Cardiac fibroblast (primary cell): ENCODE measurements at regions not wholly inside any gene's neighbourhood (a gene's known extent, or its start where the extent isn't known, plus 50 kb on each side); places are given as distances from the start of the nearest gene placed in this dataset.
A peak's percentile ranks its signal among the peaks of the same experiment; 100 is the strongest.

ENCODE experiments used
- DNase-seq, 2 donors: peaks; one replicate each; pipeline versions ENCODE4 v3.0.0 to v3.0.0-alpha.2; 2010; ENCODE audit warnings: low read depth in 2 of 2
- H3K4me3 ChIP-seq, 2 donors: replicated peaks in 1 of 2; 1 replicate in 1 of 2; 2 replicates in 1 of 2; pipeline ENCODE4 v1.5.1; 2011; ENCODE audit warnings: low read depth in 2 of 2, low read length in 2 of 2, mild to moderate bottlenecking in 2 of 2, moderate library complexity in 1 of 2
- CTCF ChIP-seq: IDR thresholded peaks from one replicate; pipeline ENCODE4 v1.5.1; 2011; ENCODE audit warnings: low read depth, mild to moderate bottlenecking, low read length, inconsistent platforms

GRCh38 chr11:95702526-95702925, 87.1 kb downstream of the FAM76B start:
- TF ChIP-seq CTCF: no peak
- DNase-seq: peak; percentile 85 to 92
- no peak overlapping the region for H3K4me3 ChIP-seq

- DNase-seq: no peak
- no peak for TF ChIP-seq CTCF
- no peak overlapping the region for H3K4me3 ChIP-seq
Measured at GRCh38 chr11:95700471-95700817, 89.1 kb downstream of the FAM76B start.

- no peak for TF ChIP-seq CTCF
- H3K4me3 ChIP-seq: no peak overlapping the region
- peak; percentile 38 to 67 for DNase-seq
Measured at GRCh38 chr11:95699631-95700470, 89.7 kb downstream of the FAM76B start.

GRCh38 chr11:95698676-95699557, 90.7 kb downstream of the FAM76B start:
- no peak overlapping the region for H3K4me3 ChIP-seq
- TF ChIP-seq CTCF: no peak
- DNase-seq: peak; percentile 22 to 68

- H3K4me3 ChIP-seq: no peak overlapping the region
- DNase-seq: peak; percentile 38 to 39
- TF ChIP-seq CTCF: no peak
Measured at GRCh38 chr11:95697614-95698408, 91.8 kb downstream of the FAM76B start.

GRCh38 chr11:95695181-95695580, 94.4 kb downstream of the FAM76B start:
- TF ChIP-seq CTCF: no peak
- DNase-seq: no peak
- H3K4me3 ChIP-seq: no peak overlapping the region
